ENCODE measurements at regions not wholly inside any gene's neighbourhood (a gene's known extent, or its start where the extent isn't known, plus 50 kb on each side); places are given as distances from the start of the nearest gene placed in this dataset.

DNA sequence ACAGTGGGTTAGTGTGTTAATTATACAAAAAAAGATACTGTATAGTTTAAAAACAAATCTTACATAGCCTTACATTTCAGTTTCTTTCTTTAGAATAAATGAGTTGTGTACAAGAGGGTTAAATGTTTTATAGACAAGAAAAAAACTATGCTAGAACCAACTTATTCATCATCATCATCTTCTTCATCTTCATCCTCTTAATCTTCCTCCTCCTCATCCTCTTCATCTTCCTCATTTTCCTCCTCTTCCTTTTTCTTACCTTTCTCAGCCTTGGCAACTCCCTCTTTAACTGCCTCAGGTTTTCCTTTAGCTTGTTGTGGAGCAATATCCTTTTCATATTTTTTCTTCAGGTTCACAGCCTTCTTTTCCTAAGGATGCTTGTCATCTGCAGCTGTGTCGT, 53.7 kb downstream of the RPS12 start:
- no peak for DNase-seq (ENCODE audit: low spot score)

DNA sequence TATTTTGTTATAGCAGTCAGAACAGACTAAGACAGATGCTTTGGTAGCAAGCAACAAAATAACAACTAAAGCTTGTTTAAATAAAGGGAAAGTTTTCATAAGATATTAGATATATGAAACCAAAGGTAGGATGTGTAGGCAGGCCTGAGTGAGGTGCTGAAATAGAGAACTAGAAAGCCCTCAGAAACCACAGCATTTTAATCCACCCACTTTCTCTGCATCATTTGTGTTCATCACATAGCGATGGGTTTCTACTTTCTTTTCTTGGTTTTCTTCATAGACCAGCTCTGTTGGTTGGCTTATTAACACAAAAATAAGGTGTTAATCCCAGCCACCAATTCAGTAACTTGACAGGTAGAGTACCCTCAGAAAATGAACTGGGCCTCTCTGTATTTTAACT, 58.6 kb downstream of the RPS12 start:
- DNase-seq (ENCODE audit: low spot score), result no peak

DNA sequence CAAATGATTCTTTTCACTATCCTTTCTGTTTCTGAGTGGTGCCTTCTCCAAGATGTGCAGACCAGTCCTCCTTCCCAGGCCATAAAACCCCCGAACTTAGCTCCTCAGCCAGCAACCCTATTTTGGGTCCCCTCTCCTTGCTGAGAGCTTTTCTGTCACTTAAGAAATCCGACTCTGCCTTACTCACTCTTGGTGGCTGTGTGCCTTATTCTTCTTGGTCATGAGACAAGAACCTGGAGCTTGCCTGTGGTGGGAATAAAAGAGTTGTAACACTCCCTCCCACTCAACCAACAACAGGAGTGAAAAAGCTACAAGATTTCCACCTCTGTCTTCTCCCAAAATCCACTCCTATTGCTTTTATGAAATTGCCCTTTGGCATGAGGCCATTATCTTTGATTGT, 62.6 kb downstream of the RPS12 start:
- DNase-seq (ENCODE audit: low spot score), result no peak

DNA sequence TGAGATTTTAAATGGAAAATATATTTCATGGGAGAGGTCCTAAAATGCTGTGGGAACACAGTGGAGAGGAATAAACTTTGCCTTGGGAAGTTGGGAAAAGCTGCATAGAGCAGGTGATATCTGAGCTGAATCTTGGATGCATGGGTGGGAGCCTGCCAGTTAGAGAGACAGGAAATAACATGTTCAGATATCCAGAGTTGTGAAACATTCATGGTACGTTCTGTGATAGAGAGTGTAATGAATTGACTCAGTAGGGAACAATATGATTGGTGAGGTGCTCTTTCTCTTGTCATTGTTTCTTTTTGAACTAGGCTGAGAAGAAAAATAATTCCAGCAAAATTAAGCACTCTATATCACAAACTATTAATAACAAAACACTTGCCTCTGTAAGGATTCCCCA, 72.8 kb downstream of the RPS12 start:
- DNase-seq (ENCODE audit: low spot score), result no peak

DNA sequence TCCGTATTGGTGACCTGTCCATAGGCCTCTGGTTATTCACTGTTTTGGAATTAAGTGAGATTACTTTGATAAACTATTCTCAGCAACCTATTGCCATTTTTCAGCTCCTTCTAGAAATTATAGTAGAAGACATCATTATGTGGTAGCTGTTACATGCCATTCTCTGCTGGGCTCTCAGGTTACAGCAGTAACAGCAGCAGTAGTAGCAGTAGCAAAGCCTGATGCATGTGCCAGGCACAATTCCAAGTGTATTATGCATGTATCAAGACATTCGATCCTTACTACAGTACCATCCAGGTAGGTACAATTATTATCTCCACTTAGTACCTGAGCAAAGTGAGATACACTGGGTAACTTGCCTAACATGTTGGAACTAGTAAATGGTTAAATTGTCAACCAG, 74.3 kb downstream of the RPS12 start:
- no peak for DNase-seq (ENCODE audit: low spot score)

DNA sequence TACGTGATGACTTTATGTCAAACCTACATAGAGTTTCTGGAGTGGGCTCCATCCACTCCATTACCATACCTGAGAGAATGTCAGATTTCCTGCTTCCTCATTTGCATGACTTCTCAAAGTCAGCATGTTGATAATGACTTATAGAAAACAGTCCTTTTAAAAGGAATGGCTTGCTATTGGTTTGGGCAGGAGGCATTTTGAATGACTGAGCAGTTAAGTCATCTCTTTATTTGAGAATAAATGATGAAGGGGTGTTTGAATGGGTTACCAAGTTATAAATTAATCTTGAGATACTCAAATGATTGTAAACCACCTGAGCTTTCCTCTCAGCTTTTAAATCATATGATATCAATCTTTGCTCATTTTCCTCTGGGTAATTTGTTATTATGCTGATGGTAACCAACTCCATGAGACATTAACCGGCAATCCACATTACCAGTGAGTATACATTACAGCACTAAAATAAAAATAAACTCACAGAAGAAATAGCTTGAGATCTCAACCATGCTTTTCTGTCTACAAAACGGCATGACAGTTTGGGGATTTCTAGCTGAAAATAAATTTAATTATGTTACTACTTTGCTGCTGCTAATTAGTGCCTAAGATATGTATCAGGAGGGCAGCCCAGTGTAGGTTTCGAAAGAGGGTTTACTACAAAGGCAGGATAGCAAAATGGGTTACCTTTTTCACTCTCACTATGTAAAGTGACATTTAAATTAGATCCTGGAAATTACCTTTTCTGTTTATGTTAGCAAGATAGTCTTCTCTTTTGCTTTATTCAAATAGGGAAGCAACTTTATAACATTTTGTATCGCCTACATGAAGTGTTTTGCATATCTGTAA, 78.8 kb downstream of the RPS12 start:
- no peak for DNase-seq (ENCODE audit: low spot score)

DNA sequence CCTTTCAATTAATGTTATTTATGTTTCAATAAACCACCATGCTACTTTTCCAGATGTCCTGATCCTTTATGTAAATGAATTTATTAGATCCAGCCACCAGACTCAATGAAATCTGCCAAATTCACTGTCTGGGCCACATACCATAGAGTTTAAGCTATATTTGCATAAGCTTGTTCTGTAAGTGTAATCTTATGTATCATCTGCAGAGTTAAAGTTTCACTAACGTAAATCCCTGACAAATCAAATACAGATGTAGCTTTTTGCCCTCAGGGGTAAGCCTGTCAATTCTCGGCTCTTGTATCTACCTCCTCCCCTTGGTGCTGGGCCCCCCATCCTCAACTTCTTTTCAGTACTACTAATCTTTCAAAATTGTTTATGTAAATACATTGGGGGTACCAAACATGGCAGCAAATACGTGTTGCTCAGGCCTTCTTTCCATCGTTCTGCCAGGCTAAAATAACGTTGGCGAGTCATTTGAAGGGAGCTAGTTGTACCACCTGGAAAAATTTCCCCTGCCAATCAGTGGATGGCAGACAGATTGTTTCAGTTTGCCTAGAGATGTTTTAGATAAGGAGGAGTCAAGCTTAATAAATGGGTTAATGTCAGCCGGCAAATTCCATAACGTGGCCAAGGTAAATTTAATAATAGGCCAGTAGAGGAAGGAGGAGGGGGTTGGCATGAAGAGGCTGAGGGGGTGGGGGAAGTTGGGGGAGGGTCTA, 79.6 kb downstream of the RPS12 start:
- no peak for DNase-seq (ENCODE audit: low spot score)

DNA sequence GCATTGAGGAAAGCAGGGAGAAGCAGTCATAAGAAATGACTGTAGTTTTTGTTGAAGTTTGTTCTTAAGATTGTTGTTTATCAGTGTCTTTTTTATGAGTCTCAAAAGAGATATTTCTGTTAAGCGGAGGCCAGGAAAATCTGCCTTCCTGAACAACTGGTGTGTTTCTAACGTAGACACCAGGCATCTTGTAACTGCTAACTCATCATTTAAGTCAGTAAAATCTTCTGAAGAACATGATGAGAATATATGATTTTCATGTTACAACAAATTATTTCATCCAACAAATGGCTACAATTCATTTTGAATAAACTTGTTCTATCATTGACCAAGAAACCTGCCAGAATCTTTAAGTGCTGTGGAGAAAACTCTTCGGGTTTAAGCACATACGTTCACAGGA, 84.0 kb downstream of the RPS12 start:
- no peak for DNase-seq (ENCODE audit: low spot score)

DNA sequence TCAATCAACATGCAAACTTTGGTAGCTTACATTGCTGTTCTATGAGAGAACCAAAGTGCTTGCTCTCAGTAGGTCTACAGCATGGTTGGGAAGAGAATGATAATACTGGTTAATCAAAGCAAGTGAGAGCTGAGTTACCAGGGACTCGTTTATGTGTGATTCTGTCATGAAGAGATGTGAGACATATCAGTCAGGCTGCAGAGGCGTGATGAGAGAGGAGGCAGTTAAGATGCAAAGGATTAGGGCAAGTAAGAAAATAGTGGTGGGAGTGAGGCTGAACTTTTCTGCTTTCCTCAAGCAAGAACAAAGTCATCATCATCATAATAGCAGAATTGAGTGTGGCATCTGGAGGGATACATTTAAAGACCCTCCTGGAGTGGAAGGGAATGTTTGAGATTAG, 86.5 kb downstream of the RPS12 start:
- DNase-seq (ENCODE audit: low spot score), result no peak

DNA sequence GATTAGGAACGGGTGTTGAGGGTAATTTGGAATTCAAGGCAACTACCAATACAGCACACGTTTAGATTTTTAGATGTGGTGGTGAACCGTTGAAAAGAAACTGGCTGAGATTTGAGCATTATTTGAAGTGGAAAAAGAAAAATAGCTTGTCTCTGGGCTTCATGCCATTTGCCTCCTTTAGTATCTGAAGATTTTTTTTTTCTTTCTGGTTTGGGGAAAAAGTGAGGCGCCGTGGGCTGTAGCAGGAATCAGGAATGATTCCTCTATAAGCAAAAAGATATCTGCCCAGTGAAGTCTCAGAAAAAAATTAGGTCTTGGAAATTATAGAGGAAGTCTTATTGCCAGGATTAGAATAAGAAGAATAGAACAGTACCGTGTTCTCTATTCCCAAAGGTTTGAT, 88.5 kb downstream of the RPS12 start:
- DNase-seq (ENCODE audit: low spot score), result no peak

DNA sequence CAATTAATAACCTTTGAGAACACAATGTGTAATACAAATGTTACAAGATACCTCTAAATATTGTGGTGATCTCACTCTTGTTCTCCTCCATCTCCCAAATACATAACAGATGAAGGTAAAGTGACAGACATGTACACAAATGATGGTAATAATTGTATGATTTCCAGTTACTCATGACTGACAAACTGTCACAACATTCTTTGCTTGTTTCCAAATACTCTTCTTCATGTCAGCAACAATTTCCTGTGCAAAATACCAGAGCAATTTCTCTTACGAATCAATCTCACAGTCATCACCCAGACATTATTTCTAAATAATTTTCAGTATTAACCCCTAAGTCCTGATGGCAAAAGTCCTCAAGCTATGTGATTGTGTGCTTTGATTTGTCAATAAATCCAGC, 92.9 kb downstream of the RPS12 start:
- DNase-seq (ENCODE audit: low spot score), result no peak

DNA sequence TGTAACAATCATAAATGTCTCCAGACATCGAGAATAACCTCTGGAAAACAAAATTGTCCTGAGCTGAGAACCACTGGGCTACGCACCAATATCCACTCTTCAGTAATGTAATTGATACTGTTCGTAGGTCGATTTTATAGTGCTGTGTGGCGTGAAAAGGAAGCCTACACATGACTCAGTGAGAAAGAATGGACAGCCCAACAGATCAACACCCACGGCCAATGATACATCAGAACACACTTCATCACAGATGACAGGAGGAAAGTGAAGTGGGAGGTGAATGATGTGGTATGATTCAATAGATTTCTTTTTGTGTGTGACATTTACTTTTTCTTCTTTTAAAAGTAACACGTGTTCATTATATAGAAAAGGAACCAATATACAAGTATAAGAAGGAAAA, 93.5 kb downstream of the RPS12 start:
- DNase-seq (ENCODE audit: low spot score), result peak; percentile 39

DNA sequence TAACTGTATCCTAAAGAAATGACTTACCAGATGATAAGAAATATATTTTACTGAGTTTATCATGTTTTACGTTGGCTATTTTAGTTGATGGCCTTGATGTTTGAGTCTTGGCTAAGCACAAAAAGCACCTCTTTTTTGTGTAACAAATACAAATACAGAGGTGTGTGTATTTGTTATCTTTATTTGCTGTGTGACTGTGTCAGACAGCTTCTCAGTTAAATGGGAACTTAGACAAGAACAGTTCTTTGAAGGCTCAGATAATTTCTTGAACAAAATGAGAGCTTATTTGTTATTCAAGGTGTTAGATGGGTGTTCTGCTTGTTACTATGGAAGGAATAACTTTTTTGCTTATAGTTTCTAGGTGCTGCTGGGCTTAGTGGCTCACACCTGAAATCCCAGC, 95.4 kb downstream of the RPS12 start:
- DNase-seq (ENCODE audit: low spot score), result no peak

DNA sequence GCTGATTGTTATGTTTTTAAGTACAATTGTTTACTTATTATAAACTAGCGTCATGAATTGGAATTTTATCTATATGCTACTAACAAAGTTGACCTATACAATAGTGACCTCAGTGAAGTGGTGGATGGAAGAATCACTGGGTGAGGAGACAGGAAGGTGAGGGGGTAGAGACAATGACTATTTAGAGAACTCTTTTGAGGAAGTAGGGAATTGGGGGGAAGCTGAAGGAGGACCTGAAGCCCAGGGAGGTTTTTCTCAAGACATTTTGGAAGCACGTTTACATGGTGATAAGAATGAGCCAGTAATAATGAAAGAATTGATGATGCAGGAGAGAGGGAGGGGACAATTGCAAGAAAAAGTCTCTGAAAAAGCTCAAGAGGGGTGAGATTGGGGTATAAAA, 96.4 kb downstream of the RPS12 start:
- no peak for DNase-seq (ENCODE audit: low spot score)

DNA sequence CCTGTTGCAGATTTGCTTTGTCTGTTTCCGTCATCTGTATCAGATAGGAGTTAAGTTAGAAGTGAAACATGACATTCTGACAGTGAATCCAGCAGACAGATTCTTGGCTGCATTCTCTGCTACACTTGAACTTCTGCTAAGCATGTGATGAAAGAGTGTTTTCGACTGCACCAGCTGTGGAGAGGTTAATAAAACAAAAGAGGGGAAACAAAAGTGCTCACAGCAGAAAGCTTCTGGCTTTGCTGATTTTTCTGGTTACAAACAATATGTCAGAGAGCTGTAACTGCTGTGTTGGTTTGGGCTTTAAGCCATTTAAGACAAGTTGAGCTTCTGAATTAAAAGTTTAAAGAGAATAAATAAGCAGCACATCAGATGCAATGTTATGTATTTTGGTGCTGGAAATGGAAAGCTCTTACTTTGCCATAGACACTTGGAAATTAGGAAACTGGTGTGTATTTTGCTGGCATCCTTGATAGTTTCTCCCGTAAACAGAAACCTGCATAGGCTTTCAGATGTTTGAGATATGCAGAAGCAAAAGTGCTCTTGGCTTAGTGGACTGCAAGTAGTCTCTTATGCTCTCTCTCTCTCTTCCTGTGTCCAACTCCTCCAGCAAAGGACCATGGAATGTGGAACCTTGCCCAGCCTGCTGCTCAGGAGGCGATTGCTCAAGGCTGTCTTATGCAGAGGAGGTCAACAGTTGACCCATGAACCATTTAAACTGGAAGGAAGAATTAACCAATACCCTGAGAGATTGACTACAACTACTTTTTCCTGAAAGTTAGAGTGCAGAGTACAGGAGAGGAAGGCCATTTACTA, 104.9 kb downstream of the RPS12 start:
- peak; percentile 42 for DNase-seq (ENCODE audit: low spot score)

DNA sequence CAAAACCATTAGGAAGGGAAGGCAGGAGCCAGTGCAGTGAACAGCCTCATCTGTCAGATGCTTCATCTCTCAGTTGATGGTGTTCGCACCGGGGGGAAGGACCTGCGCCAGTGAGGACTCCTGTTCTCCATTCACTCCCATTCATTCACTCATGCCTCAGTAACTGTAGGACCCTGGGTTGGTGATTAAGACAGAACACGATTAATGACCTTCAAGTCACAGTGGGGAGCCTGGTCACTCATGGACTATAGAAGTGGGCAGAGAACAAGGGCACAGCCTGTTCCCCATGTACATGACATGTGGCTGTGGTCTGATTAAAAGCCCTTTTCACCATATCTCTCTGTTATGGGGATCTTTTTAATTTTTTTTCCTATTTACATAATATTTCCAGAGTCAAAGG, 113.3 kb downstream of the RPS12 start:
- no peak for DNase-seq (ENCODE audit: low spot score)

DNA sequence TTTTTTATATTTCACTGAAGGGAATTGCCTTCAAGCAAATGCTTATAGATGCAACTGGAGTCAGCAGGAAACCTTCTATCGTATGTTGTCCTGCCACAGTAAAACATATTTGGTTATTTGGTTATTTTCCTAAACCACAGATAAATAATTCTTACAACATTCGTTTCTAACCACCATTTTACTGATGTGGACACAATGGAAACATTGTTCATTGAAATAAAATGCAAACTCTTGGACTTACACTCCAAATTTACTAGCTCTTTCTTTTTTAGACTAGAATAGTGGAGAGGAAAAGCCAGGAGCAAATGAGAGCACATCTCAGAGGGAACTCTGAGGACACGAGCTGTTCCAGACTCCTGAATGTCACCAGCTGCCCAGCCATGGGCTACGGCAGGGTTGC, 114.8 kb downstream of the RPS12 start:
- DNase-seq (ENCODE audit: low spot score), result no peak

DNA sequence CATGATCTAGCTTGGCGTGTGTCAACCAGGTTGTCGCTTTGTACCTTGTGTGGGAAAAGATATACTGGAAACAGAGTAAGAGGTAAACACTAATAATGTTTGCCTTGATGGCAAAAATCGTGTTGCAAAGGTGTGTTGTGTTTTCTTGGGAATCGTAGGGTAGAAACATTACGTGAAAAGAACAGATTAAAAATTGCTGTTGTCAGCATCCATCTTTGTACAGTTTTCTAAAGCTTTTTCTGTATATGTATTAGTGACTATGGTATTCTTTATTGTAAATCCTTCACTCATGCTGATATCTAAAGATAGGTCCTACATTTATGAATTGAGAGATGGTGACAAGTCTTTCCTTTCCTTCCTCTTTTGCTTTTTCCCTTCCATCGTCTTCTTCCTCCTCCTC, 116.9 kb downstream of the RPS12 start:
- DNase-seq (ENCODE audit: low spot score), result no peak

DNA sequence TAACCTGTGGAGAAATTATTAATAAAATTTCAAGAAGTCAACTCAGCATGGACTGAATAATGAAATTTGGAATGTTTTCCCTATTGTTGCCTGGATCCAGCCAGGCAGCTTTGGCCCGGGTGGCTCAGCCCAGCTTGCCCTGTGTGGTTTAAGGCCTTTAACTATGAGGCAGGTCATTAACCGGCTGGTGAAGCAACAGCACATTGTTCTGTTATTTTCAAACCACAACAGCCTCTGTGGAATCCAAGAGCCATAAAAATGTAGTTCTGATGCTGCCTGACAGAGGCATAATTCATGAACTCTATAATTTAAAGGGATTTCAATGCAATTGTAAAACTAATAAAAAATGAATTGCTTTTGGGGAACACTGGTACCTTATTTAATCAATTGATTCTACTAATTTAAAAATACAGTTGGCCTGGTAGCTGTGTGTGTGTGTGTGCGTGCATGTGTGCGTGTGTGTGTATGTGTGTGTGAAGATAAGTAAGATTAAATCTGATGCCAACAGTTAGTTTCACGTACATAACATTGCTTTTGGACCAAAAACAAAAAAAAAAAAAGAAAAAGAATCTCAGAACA, 117.7 kb downstream of the RPS12 start:
- peak; percentile 53 for DNase-seq (ENCODE audit: low spot score)

DNA sequence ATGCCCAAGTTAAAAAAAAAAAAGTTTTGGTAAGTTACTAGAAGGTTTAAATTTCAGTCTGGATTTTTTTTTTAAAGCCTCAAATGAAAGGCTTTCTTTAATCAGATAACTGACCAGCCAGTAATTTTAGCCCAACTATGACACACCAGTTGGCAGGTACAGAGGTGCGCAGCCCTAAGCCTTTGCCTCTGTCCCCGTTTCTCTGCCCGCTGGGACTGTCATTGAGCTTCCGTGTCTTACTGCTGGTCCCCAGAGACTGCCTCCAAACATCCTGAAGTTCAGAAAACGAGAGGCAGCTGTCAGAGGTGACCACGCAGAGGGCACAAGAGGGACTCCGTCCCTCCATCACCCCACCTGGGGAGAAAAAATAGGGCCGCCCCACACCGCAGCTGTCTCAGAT, 118.2 kb downstream of the RPS12 start:
- DNase-seq (ENCODE audit: low spot score), result no peak

DNA sequence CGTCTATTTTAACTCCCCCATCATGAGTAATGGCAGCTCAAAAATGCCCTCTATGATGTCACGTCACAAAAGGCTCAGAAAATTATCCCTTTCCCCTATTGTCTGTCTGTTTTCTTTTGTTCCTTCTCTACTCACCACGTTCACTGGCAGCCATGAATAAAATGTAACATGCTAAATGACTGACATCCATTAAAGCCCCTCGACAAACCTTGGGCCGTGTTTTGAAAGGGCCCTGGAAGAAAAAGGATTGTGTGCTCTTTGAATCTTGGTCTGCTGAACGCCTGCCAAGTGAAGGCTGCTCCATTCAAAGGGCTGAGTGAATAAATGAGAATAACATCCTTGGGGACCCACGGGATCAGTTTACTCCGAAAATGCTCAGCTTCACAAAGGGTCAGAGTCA, 118.7 kb downstream of the RPS12 start:
- DNase-seq (ENCODE audit: low spot score), result no peak

DNA sequence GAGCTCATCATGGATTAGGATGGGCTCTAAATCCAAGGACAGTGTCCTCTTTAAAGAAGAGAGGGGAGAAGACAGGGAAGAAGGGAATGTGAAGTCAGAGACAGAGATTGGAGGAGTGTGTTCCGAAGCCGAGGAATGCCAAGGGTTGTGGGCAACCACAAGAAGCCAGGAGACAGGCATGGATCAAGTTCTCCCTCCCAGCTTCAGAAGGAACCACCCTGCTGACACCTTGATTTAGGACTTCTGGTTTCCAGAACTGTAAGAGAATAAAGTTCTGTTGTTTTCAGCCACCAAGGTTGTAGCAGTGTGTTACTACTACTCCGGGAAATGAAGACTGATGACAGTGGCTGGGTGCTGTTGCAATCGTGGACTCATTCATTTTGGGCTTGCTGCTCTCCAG, 120.1 kb downstream of the RPS12 start:
- no peak for DNase-seq (ENCODE audit: low spot score)

DNA sequence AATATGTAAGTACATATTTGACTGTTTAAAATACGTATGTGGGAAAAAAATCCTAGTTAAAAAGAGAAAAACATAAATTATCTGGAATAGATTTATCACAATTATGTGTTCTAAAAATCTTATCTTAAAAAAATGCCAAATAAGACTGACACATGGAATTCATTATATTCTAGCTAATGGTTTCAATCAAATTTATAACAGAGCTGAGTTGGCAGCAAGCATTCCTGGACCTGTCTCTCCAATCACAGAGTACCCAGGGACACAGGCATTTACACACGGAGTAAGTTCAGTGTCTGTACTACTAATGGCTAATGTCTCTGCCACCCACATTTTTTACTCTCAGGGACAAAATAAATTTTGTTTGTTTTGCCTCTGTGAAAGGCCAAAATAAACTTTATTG, 122.3 kb downstream of the RPS12 start:
- DNase-seq (ENCODE audit: low spot score), result no peak
